Activated naive CD8-positive, alpha-beta T cell treated with anti-CD3 and anti-CD28 coated beads for 36 hours (primary cell): ENCODE measurements at regions not wholly inside any gene's neighbourhood (a gene's known extent, or its start where the extent isn't known, plus 50 kb on each side); places are given as distances from the start of the nearest gene placed in this dataset.

ENCODE experiments used
- DNase-seq: peaks from one replicate; pipeline ENCODE4 v3.0.0; 2021
- H3K27ac Mint-ChIP-seq: one replicate; pipeline ENCODE4 v1.8.0; 2022; ENCODE audit warnings: mild to moderate bottlenecking, moderate library complexity, mixed read lengths
- H3K27me3 Mint-ChIP-seq: one replicate; pipeline ENCODE4 v1.8.0; 2022; ENCODE audit warnings: mild to moderate bottlenecking, mixed read lengths
- H3K36me3 Mint-ChIP-seq: one replicate; pipeline ENCODE4 v1.8.0; 2021; ENCODE audit warnings: mild to moderate bottlenecking, mixed read lengths
- H3K4me1 Mint-ChIP-seq: one replicate; pipeline ENCODE4 v1.8.0; 2021; ENCODE audit warnings: mixed read lengths
- H3K4me3 Mint-ChIP-seq: one replicate; pipeline ENCODE4 v1.8.0; 2022; ENCODE audit warnings: mild to moderate bottlenecking, moderate library complexity, mixed read lengths
- H3K9me3 Mint-ChIP-seq: one replicate; pipeline ENCODE4 v1.8.0; 2022; ENCODE audit warnings: mixed read lengths

- Mint-ChIP-seq H3K27ac (no peak overlapping the region), H3K4me3 (no peak overlapping the region), H3K9me3 (no peaks in the 10 kb centered on the region), H3K36me3 (no peaks in the 10 kb centered on the region), H3K4me1 (no peaks in the 10 kb centered on the region), H3K27me3 (no peaks in the 10 kb centered on the region)
- DNase-seq: no peak
Measured at GRCh38 chr9:87067426-87067825, 120.1 kb upstream of the GAS1 start.

- no peak overlapping the region for H3K4me3 Mint-ChIP-seq
- no peak for DNase-seq
- no peaks in the 10 kb centered on the region for H3K4me1 Mint-ChIP-seq
- no peaks in the 10 kb centered on the region for H3K36me3 Mint-ChIP-seq
- no peak overlapping the region for H3K27ac Mint-ChIP-seq
- no peaks in the 10 kb centered on the region for H3K9me3 Mint-ChIP-seq
- no peaks in the 10 kb centered on the region for H3K27me3 Mint-ChIP-seq
Measured at GRCh38 chr9:87068177-87068840, 121.0 kb upstream of the GAS1 start.

GRCh38 chr9:87069690-87070089 is 122.4 kb upstream of the GAS1 start:
- H3K27ac Mint-ChIP-seq: no peak overlapping the region
- DNase-seq: no peak
- no peaks in the 10 kb centered on the region for H3K36me3 Mint-ChIP-seq
- no peaks in the 10 kb centered on the region for H3K27me3 Mint-ChIP-seq
- H3K9me3 Mint-ChIP-seq: no peaks in the 10 kb centered on the region
- H3K4me3 Mint-ChIP-seq: no peak overlapping the region
- no peaks in the 10 kb centered on the region for H3K4me1 Mint-ChIP-seq

- H3K27me3 Mint-ChIP-seq: no peaks in the 10 kb centered on the region
- H3K27ac Mint-ChIP-seq: no peak overlapping the region
- H3K9me3 Mint-ChIP-seq: no peaks in the 10 kb centered on the region
- DNase-seq: no peak
- no peaks in the 10 kb centered on the region for H3K4me1 Mint-ChIP-seq
- no peaks in the 10 kb centered on the region for H3K36me3 Mint-ChIP-seq
- H3K4me3 Mint-ChIP-seq: no peak overlapping the region
Measured at GRCh38 chr9:87070336-87070735, 123.0 kb upstream of the GAS1 start.

GRCh38 chr9:87071473-87071872 is 124.2 kb upstream of the GAS1 start:
- H3K27ac Mint-ChIP-seq: no peak overlapping the region
- H3K4me3 Mint-ChIP-seq: no peak overlapping the region
- H3K9me3 Mint-ChIP-seq: no peaks in the 10 kb centered on the region
- DNase-seq: no peak
- H3K36me3 Mint-ChIP-seq: no peaks in the 10 kb centered on the region
- H3K4me1 Mint-ChIP-seq: no peaks in the 10 kb centered on the region
- H3K27me3 Mint-ChIP-seq: no peaks in the 10 kb centered on the region

GRCh38 chr9:87073692-87074091 is 126.4 kb upstream of the GAS1 start:
- no peaks in the 10 kb centered on the region for H3K36me3 Mint-ChIP-seq
- no peak overlapping the region for H3K27ac Mint-ChIP-seq
- no peak overlapping the region for H3K4me3 Mint-ChIP-seq
- no peak for DNase-seq
- H3K27me3 Mint-ChIP-seq: no peaks in the 10 kb centered on the region
- peaks cover under 1% of the 10 kb centered on the region for H3K9me3 Mint-ChIP-seq
- no peaks in the 10 kb centered on the region for H3K4me1 Mint-ChIP-seq

- Mint-ChIP-seq H3K9me3 (peaks cover 5% of the 10 kb centered on the region), H3K4me1 (no peaks in the 10 kb centered on the region), H3K4me3 (no peak overlapping the region), H3K36me3 (no peaks in the 10 kb centered on the region), H3K27me3 (no peaks in the 10 kb centered on the region), H3K27ac (no peak overlapping the region)
- DNase-seq: no peak
Measured at GRCh38 chr9:87075537-87075936, 128.2 kb upstream of the GAS1 start.

- Mint-ChIP-seq H3K36me3 (no peaks in the 10 kb centered on the region), H3K9me3 (peaks cover 5% of the 10 kb centered on the region), H3K4me1 (no peaks in the 10 kb centered on the region), H3K27me3 (no peaks in the 10 kb centered on the region), H3K27ac (no peak overlapping the region), H3K4me3 (no peak overlapping the region)
- no peak for DNase-seq
Measured at GRCh38 chr9:87076825-87077224, 129.5 kb upstream of the GAS1 start.

GRCh38 chr9:87077986-87078385 is 130.7 kb upstream of the GAS1 start:
- no peak overlapping the region for H3K27ac Mint-ChIP-seq
- DNase-seq: no peak
- no peaks in the 10 kb centered on the region for H3K27me3 Mint-ChIP-seq
- no peaks in the 10 kb centered on the region for H3K4me1 Mint-ChIP-seq
- no peak overlapping the region for H3K4me3 Mint-ChIP-seq
- no peaks in the 10 kb centered on the region for H3K36me3 Mint-ChIP-seq
- H3K9me3 Mint-ChIP-seq: peaks cover 5% of the 10 kb centered on the region

GRCh38 chr9:87080512-87081264 is 133.4 kb upstream of the GAS1 start:
- Mint-ChIP-seq H3K27me3 (no peaks in the 10 kb centered on the region), H3K4me1 (no peaks in the 10 kb centered on the region), H3K9me3 (peaks cover 5% of the 10 kb centered on the region), H3K36me3 (no peaks in the 10 kb centered on the region), H3K27ac (no peak overlapping the region), H3K4me3 (no peak overlapping the region)
- no peak for DNase-seq

- Mint-ChIP-seq H3K4me3 (no peak overlapping the region), H3K27ac (no peak overlapping the region), H3K27me3 (no peaks in the 10 kb centered on the region), H3K36me3 (no peaks in the 10 kb centered on the region), H3K9me3 (peaks cover 5% of the 10 kb centered on the region), H3K4me1 (no peaks in the 10 kb centered on the region)
- no peak for DNase-seq
Measured at GRCh38 chr9:87081503-87081902, 134.2 kb upstream of the GAS1 start.

- Mint-ChIP-seq H3K27ac (no peak overlapping the region), H3K36me3 (no peaks in the 10 kb centered on the region), H3K4me3 (no peak overlapping the region), H3K27me3 (no peaks in the 10 kb centered on the region), H3K4me1 (no peaks in the 10 kb centered on the region), H3K9me3 (peaks cover 2% of the 10 kb centered on the region)
- DNase-seq: no peak
Measured at GRCh38 chr9:87083986-87084385, 136.7 kb upstream of the GAS1 start.

- Mint-ChIP-seq H3K27me3 (no peaks in the 10 kb centered on the region), H3K27ac (no peak overlapping the region), H3K36me3 (no peaks in the 10 kb centered on the region), H3K9me3 (peaks cover 2% of the 10 kb centered on the region), H3K4me1 (no peaks in the 10 kb centered on the region), H3K4me3 (no peak overlapping the region)
- no peak for DNase-seq
Measured at GRCh38 chr9:87084407-87084806, 137.1 kb upstream of the GAS1 start.

- no peaks in the 10 kb centered on the region for H3K36me3 Mint-ChIP-seq
- no peaks in the 10 kb centered on the region for H3K9me3 Mint-ChIP-seq
- no peak for DNase-seq
Measured at GRCh38 chr9:87085073-87085472, 137.8 kb upstream of the GAS1 start.

GRCh38 chr9:87085521-87085920 is 138.2 kb upstream of the GAS1 start:
- Mint-ChIP-seq H3K27me3 (no peaks in the 10 kb centered on the region), H3K27ac (no peak overlapping the region), H3K9me3 (no peaks in the 10 kb centered on the region), H3K36me3 (no peaks in the 10 kb centered on the region), H3K4me1 (no peaks in the 10 kb centered on the region), H3K4me3 (no peak overlapping the region)
- DNase-seq: no peak

More at GRCh38 chr9:87085073-87085472, 137.8 kb upstream of the GAS1 start:
- Mint-ChIP-seq H3K27me3 (no peaks in the 10 kb centered on the region), H3K27ac (no peak overlapping the region), H3K4me3 (no peak overlapping the region), H3K4me1 (no peaks in the 10 kb centered on the region)

GRCh38 chr9:87086221-87086818 is 139.0 kb upstream of the GAS1 start:
- no peaks in the 10 kb centered on the region for H3K9me3 Mint-ChIP-seq
- H3K4me1 Mint-ChIP-seq: no peaks in the 10 kb centered on the region
- H3K4me3 Mint-ChIP-seq: no peak overlapping the region
- H3K36me3 Mint-ChIP-seq: no peaks in the 10 kb centered on the region
- DNase-seq: no peak
- no peaks in the 10 kb centered on the region for H3K27me3 Mint-ChIP-seq
- H3K27ac Mint-ChIP-seq: no peak overlapping the region
